ENCODE measurements at regions not wholly inside any gene's neighbourhood (a gene's known extent, or its start where the extent isn't known, plus 50 kb on each side); places are given as distances from the start of the nearest gene placed in this dataset.
"Not testable (repeated sequence)": the region's sequence is repeated elsewhere in the genome, so short reads cannot be mapped to it uniquely, and the experiment has no call there.

DNA sequence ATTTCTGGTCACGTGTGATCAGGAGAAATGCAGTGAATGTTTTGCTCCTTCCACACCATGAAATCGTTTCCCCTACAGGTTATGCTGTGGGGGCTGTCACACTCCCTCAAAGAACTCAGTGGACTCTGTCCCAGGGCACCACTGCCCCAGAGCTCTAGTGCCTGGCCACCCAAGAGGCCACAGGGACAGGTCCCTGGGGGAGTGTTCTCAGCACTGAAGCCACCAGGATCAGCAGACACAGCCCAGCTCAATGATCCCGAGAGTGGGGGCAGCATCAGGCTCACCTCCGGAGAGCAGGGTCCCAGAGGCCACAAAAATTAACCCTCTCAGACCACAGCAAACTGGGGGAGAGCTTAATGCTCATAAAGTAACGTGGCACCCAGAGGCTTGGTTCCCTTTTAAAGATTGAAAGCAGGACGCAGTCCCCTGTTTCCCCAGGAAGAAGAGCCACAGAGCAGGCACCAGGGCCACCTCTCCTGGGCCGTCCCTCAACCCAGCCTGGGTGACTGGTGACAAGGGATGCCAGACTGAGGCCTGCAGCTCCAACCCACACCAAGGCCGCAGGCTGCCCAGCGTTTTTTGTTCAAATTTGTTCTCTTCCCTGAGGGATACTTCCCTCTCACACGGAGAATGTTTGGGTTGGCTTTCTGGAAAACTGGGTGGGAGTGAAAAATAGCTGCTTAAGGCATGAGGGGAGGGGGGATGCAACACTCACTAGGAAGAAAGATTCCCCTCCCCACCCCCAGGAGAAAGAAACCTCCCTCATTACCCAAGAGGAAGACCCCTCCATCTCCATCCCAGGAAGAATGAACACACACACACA lies 123.3 kb upstream of the IGF1R start:
- DNase-seq (ENCODE audit: low spot score): no peak

- no peak for DNase-seq (ENCODE audit: low spot score)
Measured at GRCh38 chr15:98525661-98526001, 122.7 kb upstream of the IGF1R start.

GRCh38 chr15:98526094-98526493 lies 122.2 kb upstream of the IGF1R start:
- no peak for DNase-seq (ENCODE audit: low spot score)

GRCh38 chr15:98528046-98528725 lies 120.2 kb upstream of the IGF1R start:
- DNase-seq (ENCODE audit: low spot score): no peak

- no peak for DNase-seq (ENCODE audit: low spot score)
Measured at GRCh38 chr15:98529205-98530145, 118.9 kb upstream of the IGF1R start.

DNA sequence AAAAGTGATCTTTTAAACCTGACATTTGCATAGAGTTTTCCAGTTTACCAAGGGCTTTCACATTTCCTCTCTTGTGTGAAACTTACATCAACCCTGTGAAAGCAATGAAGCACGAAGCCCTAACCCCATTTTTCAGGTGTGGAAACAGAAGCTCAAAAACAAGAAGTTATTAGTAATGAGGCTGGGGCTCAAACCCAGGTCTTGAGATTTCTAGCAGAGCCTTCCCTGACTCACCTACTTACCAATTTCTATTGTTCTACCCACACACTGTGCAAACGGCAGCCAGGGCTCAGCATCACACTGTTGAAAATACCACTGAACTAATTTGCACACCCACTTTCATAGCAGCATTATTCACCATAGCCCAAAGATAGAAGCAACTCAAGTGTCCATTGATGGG lies 117.8 kb upstream of the IGF1R start:
- no peak for DNase-seq (ENCODE audit: low spot score)

GRCh38 chr15:98532063-98532462 lies 116.3 kb upstream of the IGF1R start:
- DNase-seq (ENCODE audit: low spot score): no peak

DNA sequence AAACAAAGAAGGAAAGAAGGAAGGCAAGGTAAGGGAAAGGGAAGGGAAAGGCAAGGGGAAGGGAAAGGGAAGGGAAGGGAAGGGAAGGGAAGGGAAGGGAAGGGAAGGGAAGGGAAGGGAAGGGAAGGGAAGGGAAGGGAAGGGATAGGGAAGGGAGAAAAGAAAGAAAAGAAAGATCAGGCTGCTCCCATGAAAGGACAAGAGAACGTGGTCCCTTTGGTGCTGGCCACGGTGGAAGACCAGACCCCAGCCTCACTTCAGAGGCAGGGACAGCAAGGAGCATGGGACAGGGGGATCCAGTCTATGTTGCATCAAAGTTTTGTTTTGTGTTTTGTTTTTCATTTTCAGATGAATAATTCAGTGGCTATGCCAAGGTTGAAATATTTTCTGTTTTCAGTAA lies 111.4 kb upstream of the IGF1R start:
- DNase-seq (ENCODE audit: low spot score): no peak

DNA sequence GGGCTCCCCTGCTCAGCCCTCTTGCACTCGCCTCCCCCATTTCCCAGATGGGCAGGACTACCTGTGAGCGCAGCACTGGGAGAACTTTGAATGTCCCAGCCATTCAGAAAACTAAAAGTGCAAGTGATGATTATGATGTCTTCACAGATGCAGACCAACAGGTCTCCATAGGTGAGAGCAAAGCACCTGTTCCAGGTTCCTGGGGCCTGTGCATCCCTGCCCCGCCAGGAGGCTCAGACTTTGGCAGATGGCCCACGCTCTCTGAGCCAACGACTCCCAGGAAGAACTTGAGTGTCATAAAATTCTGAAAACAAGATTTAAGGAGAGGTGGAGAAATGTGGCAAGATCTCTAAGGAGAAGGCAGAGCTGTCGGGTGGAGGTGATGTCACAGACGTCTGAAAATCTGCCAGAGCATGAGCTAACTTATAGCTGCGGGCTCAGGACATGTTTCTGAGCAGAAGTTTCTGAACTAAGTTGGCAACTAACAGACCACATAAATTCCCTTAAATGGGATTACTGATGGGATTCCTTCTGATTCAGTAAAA lies 110.8 kb upstream of the IGF1R start:
- DNase-seq (ENCODE audit: low spot score): no peak

DNA sequence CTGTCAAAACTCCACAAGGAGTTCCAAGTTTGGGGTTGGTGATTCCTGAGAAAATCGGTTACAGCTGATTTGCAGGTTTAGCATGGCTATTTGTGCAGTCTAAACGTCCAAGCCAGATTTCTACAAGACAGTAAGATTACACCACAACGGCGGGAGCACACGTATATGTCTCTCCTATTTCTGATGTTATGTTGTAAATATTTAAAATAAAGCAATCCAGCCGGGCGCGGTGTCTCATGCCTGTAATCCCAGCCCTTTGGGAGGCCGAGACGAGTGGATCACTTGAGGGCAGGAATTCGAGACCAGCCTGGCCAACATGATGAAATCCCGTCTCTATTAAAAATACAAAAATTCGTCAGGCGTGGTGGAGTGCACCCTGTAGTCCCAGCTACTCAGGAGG lies 106.8 kb upstream of the IGF1R start:
- no peak for DNase-seq (ENCODE audit: low spot score)

DNA sequence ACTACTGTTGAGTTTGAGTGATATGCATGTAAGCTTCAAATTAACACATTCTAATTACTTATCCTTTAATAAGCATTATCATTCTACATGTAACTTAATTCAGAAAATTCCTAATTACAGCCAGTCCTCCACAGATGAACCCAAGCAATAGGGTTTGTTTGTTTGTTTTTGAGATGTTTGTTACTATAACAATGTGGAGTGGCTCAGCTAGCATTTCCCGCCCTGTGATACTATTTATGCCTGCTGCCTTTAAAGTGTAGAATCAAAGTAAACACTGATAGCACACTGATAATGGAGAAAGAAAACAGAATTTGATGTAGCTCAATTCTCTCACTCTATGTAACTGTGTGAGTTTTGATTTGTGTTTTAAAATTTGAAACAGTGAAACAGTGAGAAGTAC lies 105.1 kb upstream of the IGF1R start:
- DNase-seq (ENCODE audit: low spot score): no peak

DNA sequence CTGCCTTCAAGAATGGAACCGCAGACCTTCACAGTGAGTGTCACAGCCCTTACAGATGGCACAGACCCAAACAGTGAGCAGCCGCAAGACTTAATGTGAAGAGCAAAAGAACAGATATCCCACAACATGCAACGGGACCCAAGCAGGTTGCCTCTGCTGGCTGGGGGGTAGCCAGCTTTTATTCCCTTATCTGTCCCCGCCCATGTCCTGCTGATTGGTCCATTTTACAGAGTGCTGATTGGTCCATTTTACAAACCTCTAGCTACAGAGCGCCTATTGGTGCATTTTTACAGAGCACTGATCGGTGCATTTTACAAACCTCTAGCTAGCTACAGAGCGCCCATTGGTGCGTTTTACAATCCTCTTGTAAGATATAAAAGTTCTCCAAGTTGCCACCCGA lies 102.0 kb upstream of the IGF1R start:
- DNase-seq (ENCODE audit: low spot score): no peak

- no peak for DNase-seq (ENCODE audit: low spot score)
Measured at GRCh38 chr15:98547275-98547674, 101.1 kb upstream of the IGF1R start.

DNA sequence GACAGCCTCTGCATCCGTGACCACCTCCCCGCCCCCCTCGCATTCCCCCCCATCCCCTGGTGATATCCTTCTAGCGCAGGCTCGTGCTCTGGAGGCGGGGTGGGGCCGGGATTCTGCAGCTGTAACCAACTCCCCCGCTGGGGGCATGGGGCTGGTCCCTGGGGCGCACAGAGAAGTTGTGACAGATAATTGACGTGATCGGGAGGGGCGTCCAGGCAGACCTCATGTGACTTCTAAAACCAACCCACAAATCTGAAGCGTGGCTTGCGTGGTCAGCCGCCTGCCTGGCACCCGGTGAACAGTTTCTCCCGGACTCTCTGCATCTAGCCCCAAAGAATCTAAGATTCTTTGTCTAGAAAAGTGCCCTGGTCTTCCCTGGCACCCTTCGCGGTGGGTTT lies 100.6 kb upstream of the IGF1R start:
- no peak for DNase-seq (ENCODE audit: low spot score)

GRCh38 chr15:98548139-98548971 lies 100.0 kb upstream of the IGF1R start:
- DNase-seq (ENCODE audit: low spot score): peak; percentile 3

DNA sequence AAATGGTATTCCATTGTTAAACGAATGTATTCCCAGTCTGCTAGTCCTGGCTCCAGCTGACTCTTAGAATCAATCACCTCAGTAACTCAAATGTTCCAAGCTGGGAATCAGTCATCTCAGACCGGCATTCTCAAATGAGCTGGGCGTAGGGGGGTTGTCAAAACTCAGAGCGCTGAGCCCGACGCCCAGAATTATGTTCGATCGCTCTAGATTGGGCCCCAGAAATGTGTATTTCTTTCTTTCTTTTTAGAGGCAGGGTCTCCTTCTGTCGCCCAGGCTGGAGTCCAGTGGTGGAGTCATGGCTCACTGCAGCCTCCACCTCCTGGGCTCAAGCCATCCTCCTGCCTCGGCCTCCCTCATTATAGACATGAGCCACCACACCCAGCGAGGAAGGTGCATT lies 99.3 kb upstream of the IGF1R start:
- DNase-seq (ENCODE audit: low spot score): no peak

GRCh38 chr15:98549741-98550140 lies 98.6 kb upstream of the IGF1R start:
- DNase-seq (ENCODE audit: low spot score): no peak

DNA sequence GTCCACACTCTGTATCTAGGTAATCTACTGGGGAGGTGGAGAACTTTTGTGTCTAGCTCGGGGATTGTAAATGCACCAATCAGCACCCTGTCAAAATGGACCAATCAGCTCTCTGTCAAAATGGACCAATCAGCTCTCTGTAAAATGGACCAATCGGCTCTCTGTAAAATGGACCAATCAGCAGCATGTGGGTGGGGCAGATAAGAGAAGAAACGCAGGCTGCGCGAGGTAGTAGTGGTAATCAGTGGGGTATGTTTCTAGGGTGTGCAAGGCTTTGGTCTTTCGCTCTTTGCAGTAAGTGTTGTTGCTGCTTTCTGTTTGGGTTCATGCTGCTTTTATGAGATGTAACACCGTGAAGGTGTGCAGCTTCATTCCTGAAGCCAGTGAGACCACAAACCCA lies 98.0 kb upstream of the IGF1R start:
- DNase-seq (ENCODE audit: low spot score): not testable (repeated sequence)

DNA sequence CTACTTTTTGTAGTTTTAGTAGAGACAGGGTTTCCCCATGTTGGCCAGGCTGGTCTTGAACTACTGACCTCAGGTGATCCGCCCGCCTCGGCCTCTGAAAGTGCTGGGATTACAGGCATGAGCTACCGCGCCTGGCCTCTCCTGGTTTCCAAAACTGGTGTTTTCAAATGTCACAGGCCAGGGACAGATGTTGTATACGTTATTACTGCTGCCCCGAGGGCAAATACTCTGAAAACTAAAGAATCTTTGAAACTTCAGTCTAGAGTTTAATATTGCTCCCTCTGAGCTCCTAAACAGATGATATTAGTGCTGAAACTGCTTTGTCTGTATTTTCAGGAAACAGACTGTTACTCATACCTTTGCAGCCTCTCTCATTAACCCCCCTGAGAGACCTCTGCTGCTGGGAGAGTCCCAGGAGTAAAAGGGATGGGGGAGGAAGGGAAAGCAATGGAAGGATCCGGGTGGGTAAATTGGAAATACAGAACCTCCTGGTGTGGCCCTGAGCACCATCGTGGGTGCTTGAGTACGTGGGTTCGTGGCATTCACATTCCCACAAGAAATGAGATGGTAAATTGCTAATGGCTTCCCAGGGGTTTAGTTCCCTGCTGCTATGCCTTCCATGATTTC lies 96.3 kb upstream of the IGF1R start:
- DNase-seq (ENCODE audit: low spot score): no peak

GRCh38 chr15:98554272-98555172 lies 93.8 kb upstream of the IGF1R start:
- DNase-seq (ENCODE audit: low spot score): no peak
